Neural progenitor cell (in vitro differentiated cells): ENCODE measurements at regions not wholly inside any gene's neighbourhood (a gene's known extent, or its start where the extent isn't known, plus 50 kb on each side); places are given as distances from the start of the nearest gene placed in this dataset.

Experiments used
- DNase-seq: peaks from one replicate; pipeline ENCODE4 v3.0.0-alpha.2; 2016; ENCODE audit warnings: low spot score
- H2AFZ ChIP-seq: fragments of 200-600 bp; sonication (generic); replicated peaks from 2 replicates; pipeline ENCODE4 v1.6.1; 2016; ENCODE audit warnings: antibody characterized with exemption
- H3F3A ChIP-seq: fragments of 200-600 bp; sonication (generic); 2 replicates; pipeline ENCODE4 v1.6.1; 2016; ENCODE audit warnings: antibody characterized with exemption, low read depth
- H3K27ac ChIP-seq: fragments of 200-600 bp; sonication (generic); 2 replicates; pipeline ENCODE4 v1.5.1; 2016; ENCODE audit warnings: mild to moderate bottlenecking
- H3K27me3 ChIP-seq: fragments of 200-600 bp; sonication (generic); 2 replicates; pipeline ENCODE4 v1.6.1; 2016; ENCODE audit warnings: mild to moderate bottlenecking, moderate library complexity
- H3K36me3 ChIP-seq: fragments of 200-600 bp; sonication (generic); 2 replicates; pipeline ENCODE4 v1.5.1; 2016
- H3K4me1 ChIP-seq: fragments of 200-600 bp; sonication (generic); 2 replicates; pipeline ENCODE4 v1.6.1; 2016; ENCODE audit warnings: mixed run types
- H3K4me2 ChIP-seq: fragments of 200-600 bp; sonication (generic); 2 replicates; pipeline ENCODE4 v1.6.1; 2016
- H3K4me3 ChIP-seq: fragments of 200-600 bp; sonication (generic); 2 replicates; pipeline ENCODE4 v1.5.1; 2016
- H3K79me2 ChIP-seq: fragments of 200-600 bp; sonication (generic); 2 replicates; pipeline ENCODE4 v1.6.1; 2016; ENCODE audit warnings: low read depth
- H3K9ac ChIP-seq: fragments of 200-600 bp; sonication (generic); 2 replicates; pipeline ENCODE4 v1.6.1; 2016
- H3K9me3 ChIP-seq: fragments of 200-600 bp; sonication (generic); 2 replicates; pipeline ENCODE4 v1.5.1; 2016; ENCODE audit warnings: low read depth
- H4K20me1 ChIP-seq: fragments of 200-600 bp; sonication (generic); 2 replicates; pipeline ENCODE4 v1.6.1; 2016; ENCODE audit warnings: low read depth
- H3K27ac Mint-ChIP-seq: 3 replicates; pipeline ENCODE4 v1.8.0; 2021; ENCODE audit warnings: mixed read lengths
- H3K27me3 Mint-ChIP-seq: 2 replicates; pipeline ENCODE4 v1.8.0; 2022; ENCODE audit warnings: low read depth, mild to moderate bottlenecking, inconsistent platforms, moderate library complexity, mixed read lengths; ENCODE audit not compliant: insufficient read depth
- H3K36me3 Mint-ChIP-seq: 3 replicates; pipeline ENCODE4 v1.8.0; 2021; ENCODE audit warnings: mixed read lengths
- H3K4me1 Mint-ChIP-seq: 3 replicates; pipeline ENCODE4 v1.8.0; 2021; ENCODE audit warnings: mixed read lengths
- H3K4me3 Mint-ChIP-seq: 3 replicates; pipeline ENCODE4 v1.8.0; 2021; ENCODE audit warnings: mild to moderate bottlenecking, moderate library complexity, mixed read lengths
- H3K9me3 Mint-ChIP-seq: 3 replicates; pipeline ENCODE4 v1.8.0; 2020; ENCODE audit warnings: mixed read lengths
- EZH2 ChIP-seq: fragments of 200-600 bp; sonication (generic); IDR thresholded peaks from 2 replicates; pipeline ENCODE4 v1.6.1; 2017; ENCODE audit warnings: antibody characterized with exemption, mild to moderate bottlenecking, moderate library complexity
- EZH2phosphoT487 ChIP-seq: fragments of 200-600 bp; sonication (generic); IDR thresholded peaks from 2 replicates; pipeline ENCODE4 v1.6.1; 2017; ENCODE audit warnings: antibody characterized with exemption
- TF ChIP-seq, protein P1 (sequence below): fragments of 200-600 bp; sonication (generic); IDR thresholded peaks from 2 replicates; pipeline ENCODE4 v1.5.1; 2017; ENCODE audit warnings: antibody characterized with exemption, mild to moderate bottlenecking

DNA sequence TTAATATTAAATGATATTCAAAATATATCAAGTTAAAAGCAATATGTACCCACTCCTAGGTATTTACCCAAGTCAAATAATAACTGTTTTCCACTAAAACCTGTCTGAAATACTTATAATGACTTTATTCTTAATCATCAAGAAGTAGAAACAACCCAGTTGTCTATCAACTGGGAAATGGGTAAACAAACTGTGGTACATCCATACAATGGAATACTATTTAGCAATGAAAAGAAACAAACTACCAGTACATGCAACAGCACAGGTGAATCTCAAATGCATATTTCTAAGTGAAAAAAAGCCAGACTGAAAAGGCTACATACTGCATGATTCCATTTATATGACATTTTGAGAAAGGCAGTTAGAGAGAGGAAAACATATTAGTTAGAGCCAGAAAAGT, 559.9 kb downstream of the MBD2 start:
- Mint-ChIP-seq H3K4me1 (peaks cover 2% of the 10 kb centered on the region), H3K27ac (no peak overlapping the region)

DNA sequence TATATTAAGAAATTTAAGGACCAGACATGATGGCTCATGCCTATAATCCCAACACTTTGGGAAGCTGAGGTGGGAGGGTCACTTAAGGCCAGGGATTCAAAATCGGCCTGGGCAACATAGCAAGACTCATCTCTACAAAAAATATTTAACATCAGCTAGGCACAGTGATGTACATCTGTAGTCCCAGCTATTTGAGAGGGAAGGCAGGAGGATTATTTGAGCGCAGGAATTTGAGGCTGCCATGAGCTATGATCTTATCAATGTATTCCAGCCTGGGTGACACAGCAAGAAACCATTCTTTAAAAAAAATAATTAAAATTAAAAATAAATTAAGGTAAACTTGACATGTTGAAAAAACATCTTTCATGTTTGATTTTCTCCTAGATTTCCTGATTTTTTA, 564.2 kb downstream of the MBD2 start:
- Mint-ChIP-seq H3K4me3 (no peak overlapping the region), H3K4me1 (no peaks in the 10 kb centered on the region), H3K27ac (no peak overlapping the region), H3K27me3 (no peaks in the 10 kb centered on the region), H3K36me3 (peaks cover 2% of the 10 kb centered on the region), H3K9me3 (peaks cover 20% of the 10 kb centered on the region)
- Histone ChIP-seq H3K9ac (no peak overlapping the region), H2AFZ (no peak overlapping the region), H3K4me2 (no peak overlapping the region), H3K27ac (no peak overlapping the region), H3K9me3 (peaks cover 10% of the 10 kb centered on the region), H3K4me1 (no peaks in the 10 kb centered on the region), H4K20me1 (no peaks in the 10 kb centered on the region), H3F3A (no peaks in the 10 kb centered on the region), H3K27me3 (no peaks in the 10 kb centered on the region), H3K4me3 (no peak overlapping the region), H3K36me3 (no peaks in the 10 kb centered on the region), H3K79me2 (no peaks in the 10 kb centered on the region)
- TF ChIP-seq, protein P1, sequence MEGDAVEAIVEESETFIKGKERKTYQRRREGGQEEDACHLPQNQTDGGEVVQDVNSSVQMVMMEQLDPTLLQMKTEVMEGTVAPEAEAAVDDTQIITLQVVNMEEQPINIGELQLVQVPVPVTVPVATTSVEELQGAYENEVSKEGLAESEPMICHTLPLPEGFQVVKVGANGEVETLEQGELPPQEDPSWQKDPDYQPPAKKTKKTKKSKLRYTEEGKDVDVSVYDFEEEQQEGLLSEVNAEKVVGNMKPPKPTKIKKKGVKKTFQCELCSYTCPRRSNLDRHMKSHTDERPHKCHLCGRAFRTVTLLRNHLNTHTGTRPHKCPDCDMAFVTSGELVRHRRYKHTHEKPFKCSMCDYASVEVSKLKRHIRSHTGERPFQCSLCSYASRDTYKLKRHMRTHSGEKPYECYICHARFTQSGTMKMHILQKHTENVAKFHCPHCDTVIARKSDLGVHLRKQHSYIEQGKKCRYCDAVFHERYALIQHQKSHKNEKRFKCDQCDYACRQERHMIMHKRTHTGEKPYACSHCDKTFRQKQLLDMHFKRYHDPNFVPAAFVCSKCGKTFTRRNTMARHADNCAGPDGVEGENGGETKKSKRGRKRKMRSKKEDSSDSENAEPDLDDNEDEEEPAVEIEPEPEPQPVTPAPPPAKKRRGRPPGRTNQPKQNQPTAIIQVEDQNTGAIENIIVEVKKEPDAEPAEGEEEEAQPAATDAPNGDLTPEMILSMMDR, result no peak
- no peak for TF ChIP-seq EZH2phosphoT487
- no peak for TF ChIP-seq EZH2
- no peak for DNase-seq

More for the DNA sequence above, 559.9 kb downstream of the MBD2 start:
- DNase-seq, result no peak
- no peak overlapping the region for H3K9ac ChIP-seq
- H3K36me3 ChIP-seq, result no peaks in the 10 kb centered on the region
- Mint-ChIP-seq H3K4me3 (no peak overlapping the region), H3K27me3 (no peaks in the 10 kb centered on the region), H3K36me3 (peaks cover 2% of the 10 kb centered on the region), H3K9me3 (peaks cover 15% of the 10 kb centered on the region)
- H3K79me2 ChIP-seq, result no peaks in the 10 kb centered on the region
- TF ChIP-seq, protein P1, result no peak
- TF ChIP-seq EZH2 (no peak), EZH2phosphoT487 (no peak)
- H3K4me3 ChIP-seq, result no peak overlapping the region
- H3K9me3 ChIP-seq, result peaks cover 10% of the 10 kb centered on the region
- H3K4me2 ChIP-seq, result no peak overlapping the region
- H3K27me3 ChIP-seq, result no peaks in the 10 kb centered on the region
- no peak overlapping the region for H2AFZ ChIP-seq
- no peaks in the 10 kb centered on the region for H4K20me1 ChIP-seq
- H3K4me1 ChIP-seq, result no peaks in the 10 kb centered on the region
- no peak overlapping the region for H3K27ac ChIP-seq
- H3F3A ChIP-seq, result no peaks in the 10 kb centered on the region

GRCh38 chr18:53657257-53657656, 567.2 kb downstream of the MBD2 start:
- TF ChIP-seq EZH2phosphoT487 (no peak), EZH2 (no peak)
- TF ChIP-seq, protein P1, result no peak
- H3K36me3 Mint-ChIP-seq, result no peaks in the 10 kb centered on the region

More at GRCh38 chr18:53657257-53657656, 567.2 kb downstream of the MBD2 start:
- Mint-ChIP-seq H3K27ac (no peak overlapping the region), H3K27me3 (no peaks in the 10 kb centered on the region), H3K4me3 (no peak overlapping the region), H3K4me1 (peaks cover 2% of the 10 kb centered on the region), H3K9me3 (peaks cover 8% of the 10 kb centered on the region)
- no peak for DNase-seq
- Histone ChIP-seq H4K20me1 (no peaks in the 10 kb centered on the region), H3K4me2 (no peak overlapping the region), H3K27ac (no peak overlapping the region), H3K9me3 (no peaks in the 10 kb centered on the region), H3K79me2 (no peaks in the 10 kb centered on the region), H3K27me3 (no peaks in the 10 kb centered on the region), H2AFZ (no peak overlapping the region), H3K4me1 (no peaks in the 10 kb centered on the region), H3F3A (no peaks in the 10 kb centered on the region), H3K4me3 (no peak overlapping the region), H3K36me3 (no peaks in the 10 kb centered on the region), H3K9ac (no peak overlapping the region)
